GM03348 (cell line): ENCODE measurements at regions not wholly inside any gene's neighbourhood (a gene's known extent, or its start where the extent isn't known, plus 50 kb on each side); places are given as distances from the start of the nearest gene placed in this dataset.
"Not testable (repeated sequence)": the region's sequence is repeated elsewhere in the genome, so short reads cannot be mapped to it uniquely, and the experiment has no call there.

Source experiments
- DNase-seq: peaks from one replicate; pipeline ENCODE4 v3.0.0; 2012; ENCODE audit warnings: low spot score

GRCh38 chr13:91219201-91219600 lies 128.3 kb upstream of the MIR17HG start:
- DNase-seq: no peak

DNA sequence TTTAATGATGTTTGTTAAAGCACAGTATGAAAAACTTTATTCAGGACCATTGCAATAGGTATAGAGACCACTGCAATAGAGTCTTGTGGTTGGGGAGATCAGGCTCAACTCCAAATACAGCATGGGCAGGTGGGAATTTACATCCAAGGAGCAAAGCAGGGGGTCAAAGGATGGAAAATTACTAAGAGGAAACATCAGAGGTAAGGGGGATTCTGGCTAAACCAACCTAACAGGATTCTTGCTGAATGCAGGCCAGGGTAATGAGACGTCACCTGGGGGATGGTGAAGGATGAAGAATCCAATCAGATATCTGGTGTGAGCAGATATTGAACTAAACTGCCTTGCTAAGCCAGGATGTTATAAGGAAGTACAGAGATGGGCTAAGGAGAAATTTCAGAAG lies 126.6 kb upstream of the MIR17HG start:
- DNase-seq: no peak

GRCh38 chr13:91228108-91228507 lies 119.4 kb upstream of the MIR17HG start:
- DNase-seq: no peak

- DNase-seq: no peak
Observed at GRCh38 chr13:91228940-91229339, 118.5 kb upstream of the MIR17HG start.

DNA sequence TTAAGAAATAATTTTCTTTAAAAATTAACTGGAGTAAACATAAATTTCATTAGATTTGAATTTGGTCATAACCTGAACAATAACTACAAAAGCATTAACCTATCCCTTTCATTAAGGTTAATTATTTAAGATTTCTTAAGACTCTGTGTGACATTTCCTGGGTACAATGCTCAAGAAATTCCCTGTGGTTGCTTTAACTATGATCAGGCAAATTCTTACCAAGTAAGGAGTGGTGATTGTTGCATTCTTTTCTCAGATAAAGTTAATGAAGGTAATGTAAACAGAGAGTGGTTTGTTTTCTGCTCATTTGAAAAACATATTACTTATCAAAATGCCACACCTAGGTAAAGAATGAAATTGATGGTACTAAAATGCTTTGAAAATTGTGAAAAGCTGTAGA lies 114.8 kb upstream of the MIR17HG start:
- DNase-seq: no peak

GRCh38 chr13:91233291-91233690 lies 114.2 kb upstream of the MIR17HG start:
- no peak for DNase-seq

DNA sequence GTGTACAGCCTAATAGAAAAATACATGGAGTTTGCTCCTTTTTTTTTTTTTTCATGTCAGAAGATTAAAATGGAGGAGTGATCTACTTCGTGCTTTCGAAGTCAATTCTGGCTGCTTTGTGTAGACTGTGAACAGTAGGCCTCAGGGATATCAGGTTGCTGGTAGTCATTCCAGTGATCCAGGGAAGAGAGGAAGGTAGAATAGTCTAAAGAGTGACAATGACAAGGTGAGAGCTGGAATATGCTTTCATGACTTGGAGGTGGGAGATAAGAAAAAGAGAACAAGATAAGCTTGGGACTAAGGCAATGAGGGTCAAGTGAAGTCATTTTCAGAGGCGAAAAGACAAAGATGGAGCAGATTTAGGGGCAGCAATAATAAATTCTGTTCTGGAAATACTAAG lies 111.3 kb upstream of the MIR17HG start:
- no peak for DNase-seq

- no peak for DNase-seq
Observed at GRCh38 chr13:91236921-91237320, 110.6 kb upstream of the MIR17HG start.

GRCh38 chr13:91238036-91238435 lies 109.5 kb upstream of the MIR17HG start:
- no peak for DNase-seq

DNA sequence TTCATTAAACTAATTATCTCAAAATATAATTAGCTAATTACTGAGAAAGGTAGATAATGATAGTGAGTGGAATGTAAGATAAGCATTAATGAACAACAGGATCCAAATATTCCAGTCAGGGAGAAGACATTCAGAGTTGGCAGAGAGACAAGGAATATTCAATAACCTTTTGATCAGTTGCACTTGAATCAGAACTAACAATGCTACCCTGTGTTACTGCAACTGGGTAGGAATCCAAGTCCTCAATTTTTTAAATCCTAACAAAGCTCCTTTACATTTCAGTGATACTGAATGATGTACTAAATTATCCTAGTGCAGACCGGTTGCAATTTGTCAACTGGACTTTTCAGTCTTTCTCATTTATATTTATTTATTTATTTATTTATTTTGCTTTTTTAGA lies 107.1 kb upstream of the MIR17HG start:
- DNase-seq: no peak

DNA sequence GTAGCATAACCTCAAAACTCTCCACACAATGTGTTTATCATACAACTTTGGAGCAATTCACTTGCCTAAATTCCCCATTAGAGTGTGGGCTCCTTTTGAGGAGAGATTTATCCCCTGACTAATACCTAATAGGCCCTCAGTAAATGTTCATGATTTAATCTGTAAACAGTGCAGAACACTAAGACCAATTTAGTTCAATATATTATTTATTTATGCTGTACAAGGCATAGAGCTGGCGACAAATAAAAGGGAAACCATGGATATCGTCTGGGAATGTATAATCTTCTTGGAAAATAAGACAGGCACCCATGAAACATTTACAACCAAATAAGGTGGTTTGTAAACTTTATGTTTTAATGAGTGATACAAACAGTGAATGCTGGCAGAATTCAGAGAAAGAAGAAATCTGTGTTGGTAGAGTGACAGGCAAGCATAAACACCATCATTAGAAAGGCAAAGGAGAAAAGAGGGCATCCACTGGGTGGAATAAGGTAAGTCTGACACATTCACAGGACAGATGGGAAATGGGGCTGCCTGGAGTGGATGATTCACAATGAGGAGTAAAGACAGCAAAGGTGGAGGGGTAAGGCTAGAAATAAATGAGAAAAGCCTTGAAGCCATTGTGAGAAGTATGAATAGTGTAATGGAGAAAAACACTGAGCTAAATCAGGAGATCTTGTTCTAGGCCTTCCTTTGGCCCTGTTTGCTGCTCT lies 106.1 kb upstream of the MIR17HG start:
- no peak for DNase-seq

DNA sequence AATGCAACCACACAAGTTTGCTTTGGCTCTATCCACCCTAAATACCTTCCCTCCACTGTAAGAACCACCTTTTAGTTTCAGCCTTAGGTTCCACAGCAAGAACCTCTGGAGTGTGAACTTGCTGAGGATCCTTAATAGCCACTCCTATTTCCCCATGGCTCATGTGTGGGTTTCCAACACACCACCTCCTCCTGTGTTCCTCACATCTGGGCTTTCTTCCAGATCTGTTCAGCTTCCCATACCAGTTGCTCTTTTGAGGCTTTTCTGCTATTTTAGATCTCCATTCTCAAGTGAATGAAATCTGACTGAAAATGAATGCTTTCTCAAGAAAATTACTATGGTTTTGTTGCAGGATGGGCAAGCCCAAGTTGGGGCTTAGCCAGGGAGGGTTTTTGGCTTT lies 104.8 kb upstream of the MIR17HG start:
- no peak for DNase-seq

GRCh38 chr13:91245288-91245687 lies 102.2 kb upstream of the MIR17HG start:
- DNase-seq: no peak

GRCh38 chr13:91247768-91248167 lies 99.7 kb upstream of the MIR17HG start:
- no peak for DNase-seq

DNA sequence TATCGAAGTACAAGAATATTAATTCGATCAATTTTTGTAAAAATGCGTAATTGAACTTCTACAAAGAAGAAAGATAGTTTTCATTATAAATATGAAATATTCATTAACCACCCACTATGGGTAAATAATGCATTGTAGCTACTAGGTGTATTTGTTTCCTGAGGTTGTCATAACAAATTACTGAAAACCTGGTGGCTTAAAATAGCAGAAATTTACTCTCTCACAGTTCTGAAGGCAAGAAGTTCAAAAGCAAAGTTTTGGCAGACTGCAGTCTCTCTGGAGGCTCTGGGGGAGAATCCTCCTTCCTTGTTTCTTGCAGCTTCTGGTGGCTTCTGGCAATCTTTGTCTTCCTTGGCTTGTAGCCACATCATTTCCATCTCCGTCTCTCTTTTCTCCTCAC lies 99.2 kb upstream of the MIR17HG start:
- DNase-seq: no peak

DNA sequence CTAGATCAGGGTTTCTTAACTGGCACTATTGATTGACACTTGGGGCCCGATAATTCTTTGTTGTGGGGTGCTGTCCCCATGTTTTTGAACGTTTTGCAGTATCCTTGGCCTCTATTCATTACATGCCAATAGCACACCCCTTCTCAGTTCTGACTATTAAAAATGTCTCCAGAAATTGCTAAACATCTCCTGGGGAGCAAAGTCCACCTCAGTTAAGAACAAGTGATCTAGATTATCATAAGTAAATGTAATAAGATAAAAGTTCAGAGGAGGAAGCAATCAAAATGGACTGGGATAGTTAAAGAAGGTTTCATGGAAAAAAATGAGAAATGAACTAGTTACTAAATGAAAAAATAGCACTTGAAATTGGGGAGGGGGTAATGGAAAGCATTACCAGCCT lies 98.1 kb upstream of the MIR17HG start:
- DNase-seq: no peak

- no peak for DNase-seq
Observed at GRCh38 chr13:91249861-91250260, 97.6 kb upstream of the MIR17HG start.

GRCh38 chr13:91251573-91251972 lies 95.9 kb upstream of the MIR17HG start:
- DNase-seq: not testable (repeated sequence)

- DNase-seq: no peak
Observed at GRCh38 chr13:91264484-91264883, 83.0 kb upstream of the MIR17HG start.

DNA sequence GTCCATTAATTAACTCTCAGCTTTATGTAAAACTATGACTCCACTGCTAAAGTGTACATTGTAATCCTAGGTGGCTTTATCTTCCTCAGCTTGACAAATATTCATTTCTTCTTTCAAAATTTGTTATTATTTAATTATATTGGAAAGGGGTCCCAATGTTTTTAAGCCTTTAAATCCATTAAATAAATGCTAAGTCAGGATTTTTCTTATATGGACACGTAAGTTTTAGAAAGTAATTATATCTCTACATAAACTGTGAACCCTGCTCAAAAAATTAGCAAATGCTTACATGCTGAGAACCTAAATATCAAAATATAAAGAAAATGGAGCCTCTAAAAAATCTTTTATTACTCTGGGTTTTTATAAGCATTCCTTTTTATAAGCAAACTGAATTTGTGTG lies 78.2 kb upstream of the MIR17HG start:
- no peak for DNase-seq

- no peak for DNase-seq
Observed at GRCh38 chr13:91270031-91270430, 77.5 kb upstream of the MIR17HG start.

GRCh38 chr13:91272235-91272777 lies 75.2 kb upstream of the MIR17HG start:
- DNase-seq: no peak

GRCh38 chr13:91273675-91274074 lies 73.8 kb upstream of the MIR17HG start:
- DNase-seq: no peak

GRCh38 chr13:91277013-91277676 lies 70.3 kb upstream of the MIR17HG start:
- DNase-seq: no peak
